HG03135 (cell line): ENCODE measurements at regions not wholly inside any gene's neighbourhood (a gene's known extent, or its start where the extent isn't known, plus 50 kb on each side); places are given as distances from the start of the nearest gene placed in this dataset.

ENCODE experiments used
- ATAC-seq: cut with Tn5 transposase; IDR thresholded peaks from one replicate; pipeline ENCODE4 v1.9.1; 2021; ENCODE audit warnings: mild to moderate bottlenecking, moderate library complexity; ENCODE audit not compliant: unreplicated experiment

- ATAC-seq, result no peak
Measured at GRCh38 chr9:81841333-81841732, 86.9 kb upstream of the SPATA31D4 start.

GRCh38 chr9:81844131-81844567 lies 84.1 kb upstream of the SPATA31D4 start:
- ATAC-seq, result no peak

GRCh38 chr9:81847181-81847915 lies 80.9 kb upstream of the SPATA31D4 start:
- ATAC-seq, result no peak

- ATAC-seq, result no peak
Measured at GRCh38 chr9:81848472-81848871, 79.8 kb upstream of the SPATA31D4 start.

- no peak for ATAC-seq
Measured at GRCh38 chr9:81849631-81850259, 78.5 kb upstream of the SPATA31D4 start.

GRCh38 chr9:81850724-81851123 lies 77.5 kb upstream of the SPATA31D4 start:
- no peak for ATAC-seq

GRCh38 chr9:81851340-81851739 lies 76.9 kb upstream of the SPATA31D4 start:
- no peak for ATAC-seq

GRCh38 chr9:81852820-81853219 lies 75.4 kb upstream of the SPATA31D4 start:
- ATAC-seq, result no peak

- ATAC-seq, result no peak
Measured at GRCh38 chr9:81855538-81855937, 72.7 kb upstream of the SPATA31D4 start.

GRCh38 chr9:81858657-81859430 lies 69.4 kb upstream of the SPATA31D4 start:
- ATAC-seq, result no peak

GRCh38 chr9:81860581-81860980 lies 67.6 kb upstream of the SPATA31D4 start:
- ATAC-seq, result no peak

GRCh38 chr9:81861644-81862043 lies 66.6 kb upstream of the SPATA31D4 start:
- ATAC-seq, result no peak

GRCh38 chr9:81868145-81868544 lies 60.1 kb upstream of the SPATA31D4 start:
- ATAC-seq, result no peak

GRCh38 chr9:81871695-81872094 lies 56.5 kb upstream of the SPATA31D4 start:
- ATAC-seq, result no peak

- no peak for ATAC-seq
Measured at GRCh38 chr9:81874250-81874649, 54.0 kb upstream of the SPATA31D4 start.

GRCh38 chr9:81874931-81875330 lies 53.3 kb upstream of the SPATA31D4 start:
- no peak for ATAC-seq

GRCh38 chr9:81877047-81877446 lies 51.2 kb upstream of the SPATA31D4 start:
- no peak for ATAC-seq
